Activated CD4-positive, alpha-beta T cell treated with anti-CD3 and anti-CD28 coated beads for 36 hours (primary cell): ENCODE measurements at regions not wholly inside any gene's neighbourhood (a gene's known extent, or its start where the extent isn't known, plus 50 kb on each side); places are given as distances from the start of the nearest gene placed in this dataset.

Experiments used
- ATAC-seq: fragments of 200-7000 bp; cut with Tn5 transposase; one replicate; pipeline ENCODE4 v1.10.0; 2021; ENCODE audit warnings: mild to moderate bottlenecking, moderate library complexity
- CTCF ChIA-PET: fragments of 350-600 bp; sonication (Branson Sonifier 250); formaldehyde crosslinking; loops from one replicate; lab custom pipeline; 2021; ENCODE audit warnings: antibody characterized with exemption; lab: Charles Lee
- POLR2A ChIA-PET: fragments of 350-600 bp; sonication (Branson Sonifier 250); formaldehyde crosslinking; loops from one replicate; lab custom pipeline; 2021; ENCODE audit warnings: antibody characterized with exemption, inconsistent platforms; lab: Charles Lee
- DNase-seq: peaks from one replicate; pipeline ENCODE4 v3.0.0-alpha.2; 2020
- H3K27ac Mint-ChIP-seq: one replicate; pipeline ENCODE4 v1.8.0; 2021; ENCODE audit warnings: mixed read lengths
- H3K27me3 Mint-ChIP-seq: one replicate; pipeline ENCODE4 v1.8.0; 2021; ENCODE audit warnings: mixed read lengths
- H3K36me3 Mint-ChIP-seq: one replicate; pipeline ENCODE4 v1.8.0; 2021; ENCODE audit warnings: low read depth, mixed read lengths
- H3K4me1 Mint-ChIP-seq: one replicate; pipeline ENCODE4 v1.8.0; 2021; ENCODE audit warnings: mixed read lengths
- H3K4me3 Mint-ChIP-seq: one replicate; pipeline ENCODE4 v1.8.0; 2021; ENCODE audit warnings: mild to moderate bottlenecking, moderate library complexity, mixed read lengths
- H3K9me3 Mint-ChIP-seq: one replicate; pipeline ENCODE4 v1.8.0; 2021; ENCODE audit warnings: low read depth, mixed read lengths
- intact Hi-C, 2 experiments: fragments of 100-400 bp; cut with DNase I in 1 of 2; cut with micrococcal nuclease in 1 of 2; formaldehyde crosslinking; loops; one replicate each; pipeline versions ENCODE4 v1.14.2 to v1.15.1; 2022 to 2024; cut with DNase I, micrococcal nuclease

- ATAC-seq (no peak), DNase-seq (no peak)
- Mint-ChIP-seq H3K4me1 (no peaks in the 10 kb centered on the region), H3K27ac (no peak overlapping the region), H3K4me3 (no peak overlapping the region), H3K36me3 (no peaks in the 10 kb centered on the region), H3K27me3 (no peaks in the 10 kb centered on the region), H3K9me3 (no peaks in the 10 kb centered on the region)
- ChIA-PET CTCF (no interaction called here), POLR2A (no interaction called here)
- intact Hi-C loops, result no loop called here
Observed at GRCh38 chr1:57724535-57724934, 300.7 kb upstream of the DAB1 start.

- no peak for DNase-seq
- CTCF ChIA-PET, result interaction anchor here (1.1 kb wide), 1 partner anchor 16 kb away, joined by 3 read pairs; no protein-coding TSS in a partner anchor
- no peaks in the 10 kb centered on the region for H3K4me1 Mint-ChIP-seq
- H3K36me3 Mint-ChIP-seq, result no peaks in the 10 kb centered on the region
- intact Hi-C loops, result no loop called here
- no peak overlapping the region for H3K4me3 Mint-ChIP-seq
- H3K27me3 Mint-ChIP-seq, result no peaks in the 10 kb centered on the region
- POLR2A ChIA-PET, result no interaction called here
- no peak overlapping the region for H3K27ac Mint-ChIP-seq
- ATAC-seq, result no peak
- H3K9me3 Mint-ChIP-seq, result no peaks in the 10 kb centered on the region
Observed at GRCh38 chr1:57722285-57722978, 298.6 kb upstream of the DAB1 start.

GRCh38 chr1:57721001-57721400 lies 297.1 kb upstream of the DAB1 start:
- intact Hi-C loops, result no loop called here
- ChIA-PET POLR2A (no interaction called here), CTCF (no interaction called here)
- H3K27ac Mint-ChIP-seq, result no peak overlapping the region
- ATAC-seq (no peak), DNase-seq (no peak)
- no peaks in the 10 kb centered on the region for H3K36me3 Mint-ChIP-seq
- no peaks in the 10 kb centered on the region for H3K4me1 Mint-ChIP-seq
- H3K9me3 Mint-ChIP-seq, result no peaks in the 10 kb centered on the region
- no peaks in the 10 kb centered on the region for H3K27me3 Mint-ChIP-seq
- H3K4me3 Mint-ChIP-seq, result no peak overlapping the region

- no peak overlapping the region for H3K27ac Mint-ChIP-seq
- H3K27me3 Mint-ChIP-seq, result no peaks in the 10 kb centered on the region
- ATAC-seq, result no peak
- H3K36me3 Mint-ChIP-seq, result no peaks in the 10 kb centered on the region
- no peaks in the 10 kb centered on the region for H3K4me1 Mint-ChIP-seq
- H3K9me3 Mint-ChIP-seq, result no peaks in the 10 kb centered on the region
- CTCF ChIA-PET, result no interaction called here
- DNase-seq, result no peak
- POLR2A ChIA-PET, result no interaction called here
- intact Hi-C loops, result no loop called here
- no peak overlapping the region for H3K4me3 Mint-ChIP-seq
Observed at GRCh38 chr1:57719274-57719673, 295.4 kb upstream of the DAB1 start.

- no peaks in the 10 kb centered on the region for H3K9me3 Mint-ChIP-seq
- no peak for DNase-seq
- H3K27me3 Mint-ChIP-seq, result peaks cover 2% of the 10 kb centered on the region
- ChIA-PET CTCF (interaction anchor here (0.6 kb wide), 1 partner anchor 722 kb away, joined by 3 read pairs; no protein-coding TSS in a partner anchor), POLR2A (no interaction called here)
- H3K36me3 Mint-ChIP-seq, result no peaks in the 10 kb centered on the region
- intact Hi-C loops, result no loop called here
- ATAC-seq, result no peak
- no peak overlapping the region for H3K27ac Mint-ChIP-seq
- H3K4me3 Mint-ChIP-seq, result no peak overlapping the region
- H3K4me1 Mint-ChIP-seq, result no peaks in the 10 kb centered on the region
Observed at GRCh38 chr1:57713501-57713900, 289.6 kb upstream of the DAB1 start.

- Mint-ChIP-seq H3K27me3 (peaks cover 2% of the 10 kb centered on the region), H3K4me3 (no peak overlapping the region), H3K9me3 (no peaks in the 10 kb centered on the region), H3K36me3 (no peaks in the 10 kb centered on the region), H3K4me1 (no peaks in the 10 kb centered on the region), H3K27ac (no peak overlapping the region)
- ChIA-PET POLR2A (no interaction called here), CTCF (no interaction called here)
- intact Hi-C loops, result no loop called here
- DNase-seq (no peak), ATAC-seq (no peak)
Observed at GRCh38 chr1:57712846-57713245, 289.0 kb upstream of the DAB1 start.

GRCh38 chr1:57711326-57711725 lies 287.5 kb upstream of the DAB1 start:
- Mint-ChIP-seq H3K27me3 (peaks cover 2% of the 10 kb centered on the region), H3K9me3 (no peaks in the 10 kb centered on the region), H3K36me3 (no peaks in the 10 kb centered on the region), H3K4me3 (no peak overlapping the region), H3K4me1 (no peaks in the 10 kb centered on the region), H3K27ac (no peak overlapping the region)
- ChIA-PET POLR2A (no interaction called here), CTCF (no interaction called here)
- ATAC-seq, result no peak
- DNase-seq, result no peak
- intact Hi-C loops, result no loop called here

GRCh38 chr1:57707631-57708030 lies 283.8 kb upstream of the DAB1 start:
- ATAC-seq (no peak), DNase-seq (no peak)
- H3K27ac Mint-ChIP-seq, result no peak overlapping the region
- ChIA-PET CTCF (no interaction called here), POLR2A (no interaction called here)
- intact Hi-C loops, result no loop called here
- H3K4me3 Mint-ChIP-seq, result no peak overlapping the region
- H3K27me3 Mint-ChIP-seq, result peaks cover 2% of the 10 kb centered on the region
- H3K9me3 Mint-ChIP-seq, result no peaks in the 10 kb centered on the region
- no peaks in the 10 kb centered on the region for H3K36me3 Mint-ChIP-seq
- H3K4me1 Mint-ChIP-seq, result no peaks in the 10 kb centered on the region

GRCh38 chr1:57704811-57705210 lies 281.0 kb upstream of the DAB1 start:
- H3K36me3 Mint-ChIP-seq, result no peaks in the 10 kb centered on the region
- CTCF ChIA-PET, result no interaction called here
- no peaks in the 10 kb centered on the region for H3K4me1 Mint-ChIP-seq
- H3K27ac Mint-ChIP-seq, result no peak overlapping the region
- H3K4me3 Mint-ChIP-seq, result no peak overlapping the region
- POLR2A ChIA-PET, result no interaction called here
- H3K9me3 Mint-ChIP-seq, result no peaks in the 10 kb centered on the region
- ATAC-seq (no peak), DNase-seq (no peak)
- intact Hi-C loops, result no loop called here
- H3K27me3 Mint-ChIP-seq, result peaks cover 2% of the 10 kb centered on the region

- no peak for ATAC-seq
- Mint-ChIP-seq H3K27ac (no peak overlapping the region), H3K4me3 (no peak overlapping the region), H3K9me3 (no peaks in the 10 kb centered on the region), H3K36me3 (no peaks in the 10 kb centered on the region), H3K27me3 (peaks cover 4% of the 10 kb centered on the region), H3K4me1 (no peaks in the 10 kb centered on the region)
- DNase-seq, result no peak
- ChIA-PET CTCF (no interaction called here), POLR2A (no interaction called here)
- intact Hi-C loops, result no loop called here
Observed at GRCh38 chr1:57704231-57704630, 280.4 kb upstream of the DAB1 start.

GRCh38 chr1:57696904-57697303 lies 273.0 kb upstream of the DAB1 start:
- Mint-ChIP-seq H3K27ac (no peak overlapping the region), H3K27me3 (peaks cover 6% of the 10 kb centered on the region), H3K36me3 (no peaks in the 10 kb centered on the region), H3K4me1 (no peaks in the 10 kb centered on the region), H3K9me3 (peaks cover 5% of the 10 kb centered on the region), H3K4me3 (no peak overlapping the region)
- intact Hi-C loops, result no loop called here
- DNase-seq (no peak), ATAC-seq (no peak)
- ChIA-PET POLR2A (no interaction called here), CTCF (no interaction called here)

- DNase-seq (no peak), ATAC-seq (no peak)
- Mint-ChIP-seq H3K36me3 (no peaks in the 10 kb centered on the region), H3K9me3 (peaks cover 5% of the 10 kb centered on the region), H3K27me3 (peaks cover 6% of the 10 kb centered on the region), H3K27ac (no peak overlapping the region), H3K4me1 (no peaks in the 10 kb centered on the region), H3K4me3 (no peak overlapping the region)
- ChIA-PET POLR2A (no interaction called here), CTCF (no interaction called here)
- intact Hi-C loops, result no loop called here
Observed at GRCh38 chr1:57696043-57696442, 272.2 kb upstream of the DAB1 start.
